A549 (cell line): ENCODE measurements at regions not wholly inside any gene's neighbourhood (a gene's known extent, or its start where the extent isn't known, plus 50 kb on each side); places are given as distances from the start of the nearest gene placed in this dataset.
A peak's percentile ranks its signal among the peaks of the same experiment; 100 is the strongest.

Experiments used
- ATAC-seq, 2 experiments: fragments of 200-7000 bp in 1 of 2; fragments of >200 bp in 1 of 2; cut with Nextera tagmentation in 1 of 2; cut with Tn5 transposase in 1 of 2; 3 replicates each; pipeline versions ENCODE4 v1.8.0 to v1.9.1; 2018 to 2020; ENCODE audit warnings: mild to moderate bottlenecking in 1 of 2, moderate library complexity in 1 of 2
- CTCF ChIA-PET: fragments of 300-600 bp; sonication (Branson Sonifier 250); formaldehyde crosslinking; extraction: SDS; loops from one replicate; lab custom pipeline; 2021; ENCODE audit warnings: antibody characterized with exemption, inconsistent platforms; lab: Yijun Ruan, JAX
- POLR2A ChIA-PET: fragments of 350-600 bp; formaldehyde crosslinking; extraction: SDS; loops from one replicate; lab custom pipeline; 2021; ENCODE audit warnings: antibody characterized with exemption, inconsistent platforms; lab: Yijun Ruan, JAX
- DNase-seq, 2 experiments: peaks; one replicate each; pipeline versions ENCODE4 v3.0.0 to v3.0.0-alpha.2; 2011 to 2016; ENCODE audit warnings: low read depth in 1 of 2, low spot score in 1 of 2
- FAIRE-seq: peaks from 2 replicates; lab custom pipeline; 2011; peaks lifted over from hg19 to GRCh38; lab: Jason Lieb, UNC
- H3K27ac ChIP-seq, 2 experiments: fragments of >200 bp; sonication (Bioruptor Twin); formaldehyde crosslinking; 3 replicates each; pipeline ENCODE4 v1.5.1; 2016 to 2017
- H3K4me1 ChIP-seq: fragments of >200 bp; sonication (Bioruptor Twin); formaldehyde crosslinking; 3 replicates; pipeline ENCODE4 v1.6.1; 2016
- H3K4me2 ChIP-seq: fragments of >200 bp; sonication (Bioruptor Twin); formaldehyde crosslinking; 3 replicates; pipeline ENCODE4 v1.6.1; 2016
- H3K4me3 ChIP-seq: fragments of >200 bp; sonication (Bioruptor Twin); formaldehyde crosslinking; 3 replicates; pipeline ENCODE4 v1.5.1; 2016
- H3K9me3 ChIP-seq: fragments of >200 bp; sonication (Bioruptor Twin); formaldehyde crosslinking; 3 replicates; pipeline ENCODE4 v1.6.1; 2016
- CBX8 ChIP-seq: fragments of 200-600 bp; sonication (generic); IDR thresholded peaks from 2 replicates; pipeline ENCODE4 v1.6.1; 2016
- CHD2 ChIP-seq: fragments of 150-350 bp; IDR thresholded peaks from 2 replicates; pipeline ENCODE4 v1.6.1; 2014; ENCODE audit warnings: low read length; ENCODE audit not compliant: partially characterized antibody
- CHD4 ChIP-seq: fragments of 200-600 bp; sonication (generic); IDR thresholded peaks from 2 replicates; pipeline ENCODE4 v1.6.1; 2016; ENCODE audit warnings: antibody characterized with exemption, mild to moderate bottlenecking, borderline replicate concordance
- CTCF ChIP-seq: fragments of >200 bp; sonication (Bioruptor Twin); formaldehyde crosslinking; IDR thresholded peaks from 3 replicates; pipeline ENCODE4 v1.5.1; 2016
- EP300 ChIP-seq, 2 experiments: fragments of >200 bp; sonication (Bioruptor Twin); formaldehyde crosslinking; IDR thresholded peaks; 2 replicates in 1 of 2; 3 replicates in 1 of 2; pipeline ENCODE4 v1.6.1; 2016 to 2017
- FOXS1 ChIP-seq: fragments of 250-450 bp; sonication (Bioruptor Pico); IDR thresholded peaks from 2 replicates; pipeline ENCODE4 v1.5.0; 2020; ENCODE audit warnings: mild to moderate bottlenecking, moderate library complexity
- KDM1A ChIP-seq: fragments of 200-600 bp; sonication (generic); IDR thresholded peaks from 2 replicates; pipeline ENCODE4 v1.6.1; 2016; ENCODE audit warnings: low read depth, mild to moderate bottlenecking
- MAZ ChIP-seq: fragments of 150-350 bp; IDR thresholded peaks from 2 replicates; pipeline ENCODE4 v1.6.1; 2014; ENCODE audit warnings: antibody characterized with exemption, low read depth, low read length, borderline replicate concordance
- MYC ChIP-seq: IDR thresholded peaks from 2 replicates; pipeline ENCODE4 v1.6.1; 2012; ENCODE audit warnings: mild to moderate bottlenecking, inconsistent platforms, low read length, improper control_type of control experiment, borderline replicate concordance
- NR3C1 ChIP-seq: fragments of >200 bp; sonication (Bioruptor Twin); formaldehyde crosslinking; IDR thresholded peaks from 3 replicates; pipeline ENCODE4 v1.6.1; 2017
- POLR2A ChIP-seq: IDR thresholded peaks from 2 replicates; pipeline ENCODE4 v1.6.1; 2012; ENCODE audit warnings: mild to moderate bottlenecking, low read length
- RAD21 ChIP-seq, 2 experiments: fragments of >200 bp in 1 of 2; sonication (Bioruptor Twin) in 1 of 2; formaldehyde crosslinking in 1 of 2; IDR thresholded peaks in 1 of 2; conservative IDR thresholded peaks in 1 of 2; 2 replicates in 1 of 2; 3 replicates in 1 of 2; pipeline ENCODE4 v1.6.1; 2012 to 2018; ENCODE audit warnings: inconsistent platforms in 1 of 2
- RNF2 ChIP-seq: fragments of 200-600 bp; sonication (generic); IDR thresholded peaks from 2 replicates; pipeline ENCODE4 v1.6.1; 2016; ENCODE audit warnings: low read depth, mild to moderate bottlenecking, antibody characterized with exemption, moderate library complexity, borderline replicate concordance
- SMC3 ChIP-seq: fragments of >200 bp; sonication (Bioruptor Twin); formaldehyde crosslinking; IDR thresholded peaks from 3 replicates; pipeline ENCODE4 v1.6.1; 2018; ENCODE audit warnings: inconsistent platforms
- SREBF2 ChIP-seq: fragments of 450-650 bp; IDR thresholded peaks from 2 replicates; pipeline ENCODE4 v1.6.1; 2014; ENCODE audit warnings: mild to moderate bottlenecking, moderate library complexity
- USF2 ChIP-seq: fragments of 450-650 bp; IDR thresholded peaks from 2 replicates; pipeline ENCODE4 v1.6.1; 2014; ENCODE audit warnings: antibody characterized with exemption
- ZC3H11A ChIP-seq: fragments of 450-650 bp; IDR thresholded peaks from 2 replicates; pipeline ENCODE4 v1.6.1; 2014; ENCODE audit warnings: antibody characterized with exemption, mild to moderate bottlenecking
- ZNF302 ChIP-seq: fragments of 250-450 bp; sonication (Bioruptor Pico); IDR thresholded peaks from 2 replicates; pipeline ENCODE4 v1.9.0; 2021; ENCODE audit warnings: inconsistent platforms, mild to moderate bottlenecking, moderate library complexity
- WGBS: methylation state at CpG from one replicate; pipeline ENCODE4 v1.1.6; 2017; ENCODE audit errors: missing lambda C conversion rate; 5-methylcytosine and 5-hydroxymethylcytosine counted together

- no peak for FAIRE-seq
- Histone ChIP-seq H3K27ac (no peak overlapping the region), H3K4me3 (no peak overlapping the region), H3K4me2 (no peak overlapping the region), H3K4me1 (no peaks in the 10 kb centered on the region), H3K9me3 (no peaks in the 10 kb centered on the region)
- no peak for TF ChIP-seq MYC
- TF ChIP-seq NR3C1 = no peak
- no peak for TF ChIP-seq EP300 (IDR thresholded peaks at IDR 0.05)
- no peak for TF ChIP-seq RNF2
- no peak for TF ChIP-seq MAZ
- no peak for TF ChIP-seq USF2
- TF ChIP-seq CBX8 = no peak
- no peak for TF ChIP-seq KDM1A
- no peak for TF ChIP-seq FOXS1 (CRISPR knock-in tag)
- no peak for TF ChIP-seq ZC3H11A
- no peak for TF ChIP-seq CHD4
- DNase-seq = no peak
- no peak for ATAC-seq
- ChIA-PET CTCF (no interaction called here), POLR2A (no interaction called here)
- WGBS = 8% methylated on average over 1 of the region's 1 CpG
These were observed 559.3 kb upstream of the PIK3C3 start for GRCh38 chr18:41395695-41396094.

GRCh38 chr18:41391616-41392595 lies 563.1 kb upstream of the PIK3C3 start:
- under 1% methylated on average over 12 of the region's 12 CpGs for WGBS
- FAIRE-seq (no peak), ATAC-seq (peak; percentile 43 to 71; a peak in 3 of 6 replicates), DNase-seq (peak; percentile 1 to 48)
- POLR2A ChIA-PET = interaction anchor here (0.7 kb wide), 1 partner anchor 1737 kb away, joined by 3 read pairs; no protein-coding TSS in a partner anchor
- Histone ChIP-seq H3K4me2 (peak overlapping the region; percentile 38; the same call in 2 of the 3 replicates), H3K4me3 (no peak overlapping the region), H3K27ac (no peak overlapping the region), H3K9me3 (no peaks in the 10 kb centered on the region), H3K4me1 (no peaks in the 10 kb centered on the region)
- TF ChIP-seq ZNF302 (CRISPR knock-in tag) (no peak), CTCF (peak; percentile 35), SMC3 (peak; percentile 35; the same call in 1 of the 3 replicates), RAD21 (conservative IDR thresholded peaks at IDR 0.05 in 1 of 2, IDR thresholded peaks at IDR 0.05 in 1 of 2) (peak; percentile 49 to 57; a peak in 4 of 5 replicates)
- CTCF ChIA-PET = interaction anchor here (0.5 to 0.7 kb wide), 2 partner anchors 39 to 320 kb away, joined by 3 read pairs; no protein-coding TSS in a partner anchor

- Histone ChIP-seq H3K9me3 (no peaks in the 10 kb centered on the region), H3K4me2 (no peak overlapping the region), H3K4me1 (no peaks in the 10 kb centered on the region), H3K4me3 (no peak overlapping the region), H3K27ac (no peak overlapping the region)
- FAIRE-seq (no peak), DNase-seq (no peak), ATAC-seq (no peak)
- TF ChIP-seq POLR2A = no peak
- no peak for TF ChIP-seq SREBF2
- TF ChIP-seq CHD4 = no peak
- no peak for TF ChIP-seq CHD2
- no peak for TF ChIP-seq MAZ
- WGBS = 40% methylated on average over 9 of the region's 9 CpGs
- ChIA-PET POLR2A (no interaction called here), CTCF (no interaction called here)
These were observed 564.7 kb upstream of the PIK3C3 start for GRCh38 chr18:41390309-41390708.
